Mesothelial cell of epicardium (in vitro differentiated cells): ENCODE measurements at regions not wholly inside any gene's neighbourhood (a gene's known extent, or its start where the extent isn't known, plus 50 kb on each side); places are given as distances from the start of the nearest gene placed in this dataset.

Source experiments
- DNase-seq, 2 experiments: peaks; one replicate each; pipeline ENCODE4 v3.0.0; 2021; ENCODE audit warnings: low spot score in 2 of 2; ENCODE audit not compliant: unreplicated experiment in 2 of 2
- H3K27ac Mint-ChIP-seq: 2 replicates; pipeline ENCODE4 v1.8.0; 2021; ENCODE audit warnings: mixed read lengths
- H3K27me3 Mint-ChIP-seq: 2 replicates; pipeline ENCODE4 v1.8.0; 2021; ENCODE audit warnings: low read depth, mixed read lengths
- H3K36me3 Mint-ChIP-seq: 2 replicates; pipeline ENCODE4 v1.8.0; 2021; ENCODE audit warnings: mixed read lengths
- H3K4me1 Mint-ChIP-seq: 2 replicates; pipeline ENCODE4 v1.8.0; 2021; ENCODE audit warnings: mixed read lengths
- H3K4me3 Mint-ChIP-seq: 2 replicates; pipeline ENCODE4 v1.8.0; 2021; ENCODE audit warnings: mild to moderate bottlenecking, moderate library complexity, mixed read lengths
- H3K9me3 Mint-ChIP-seq: 2 replicates; pipeline ENCODE4 v1.8.0; 2021; ENCODE audit warnings: mixed read lengths
- CTCF ChIP-seq: fragments of 200-600 bp; sonication (generic); IDR thresholded peaks from one replicate; pipeline ENCODE4 v1.5.0; 2021; ENCODE audit warnings: antibody characterized with exemption; ENCODE audit not compliant: unreplicated experiment

DNA sequence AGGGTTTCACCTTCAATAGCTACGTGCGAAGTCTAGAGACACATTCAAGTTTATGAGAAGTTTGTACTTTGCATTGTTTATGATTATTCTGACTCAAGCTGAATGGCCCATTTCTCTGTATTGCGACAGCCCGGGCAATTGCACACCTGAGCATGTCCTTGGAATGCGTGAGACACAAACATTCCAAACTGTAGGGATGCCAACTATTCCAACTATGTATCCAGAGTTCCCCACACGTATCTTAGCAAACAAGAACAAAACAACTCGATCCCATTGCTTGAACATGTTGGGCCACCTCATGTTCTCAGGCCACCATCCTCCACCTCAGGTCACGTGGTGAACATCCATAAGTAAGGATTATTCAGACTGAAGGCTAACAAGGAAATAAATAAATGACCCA lies 51.4 kb upstream of the EGFR start:
- no peak overlapping the region for H3K27ac Mint-ChIP-seq
- H3K4me1 Mint-ChIP-seq: peaks cover 5% of the 10 kb centered on the region
- H3K27me3 Mint-ChIP-seq: peaks cover 4% of the 10 kb centered on the region
- TF ChIP-seq CTCF: no peak
- H3K4me3 Mint-ChIP-seq: no peak overlapping the region
- peaks cover 4% of the 10 kb centered on the region for H3K9me3 Mint-ChIP-seq
- no peak for DNase-seq
- H3K36me3 Mint-ChIP-seq: no peaks in the 10 kb centered on the region

DNA sequence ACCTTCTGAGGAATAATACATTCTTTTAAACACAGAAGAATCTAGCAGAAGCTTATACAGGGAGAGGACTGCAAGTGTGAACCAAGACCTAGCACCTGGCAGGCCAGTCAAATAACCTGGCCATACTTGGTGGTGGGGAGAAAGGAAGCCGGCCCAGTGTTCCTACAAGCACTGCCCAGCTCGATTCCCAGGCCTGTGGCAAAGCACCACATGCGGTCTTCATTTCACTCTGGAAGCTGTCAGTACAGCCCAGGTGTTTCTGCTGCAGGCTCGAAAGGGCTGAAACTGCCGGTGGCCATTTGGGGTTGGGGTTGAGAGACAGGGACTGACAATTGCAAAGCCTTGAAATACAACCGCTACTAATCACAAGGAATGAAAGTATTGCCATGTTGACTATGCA lies 50.8 kb upstream of the EGFR start:
- no peak for DNase-seq
- H3K27ac Mint-ChIP-seq: no peak overlapping the region
- peaks cover 2% of the 10 kb centered on the region for H3K36me3 Mint-ChIP-seq
- no peak overlapping the region for H3K4me3 Mint-ChIP-seq
- peaks cover 4% of the 10 kb centered on the region for H3K27me3 Mint-ChIP-seq
- TF ChIP-seq CTCF: no peak
- peaks cover 5% of the 10 kb centered on the region for H3K4me1 Mint-ChIP-seq
- peaks cover 10% of the 10 kb centered on the region for H3K9me3 Mint-ChIP-seq
